GM10248 (cell line): ENCODE measurements at regions not wholly inside any gene's neighbourhood (a gene's known extent, or its start where the extent isn't known, plus 50 kb on each side); places are given as distances from the start of the nearest gene placed in this dataset.

Experiments used
- CTCF ChIA-PET: fragments of 300-600 bp; sonication (Branson Sonifier 250); formaldehyde crosslinking; extraction: SDS; loops from one replicate; lab custom pipeline; 2021; ENCODE audit warnings: antibody characterized with exemption; lab: Yijun Ruan, JAX
- POLR2A ChIA-PET: fragments of 350-650 bp; sonication (Branson Sonifier 250); formaldehyde crosslinking; extraction: SDS; loops from one replicate; lab custom pipeline; 2020; ENCODE audit warnings: antibody characterized with exemption; lab: Yijun Ruan, JAX
- DNase-seq: peaks from one replicate; pipeline ENCODE4 v3.0.0; 2012; ENCODE audit errors: extremely low spot score
- TF ChIP-seq, protein P1 (sequence below): IDR thresholded peaks from 2 replicates; pipeline ENCODE4 v1.5.1; 2012; ENCODE audit warnings: mild to moderate bottlenecking, low read depth; ENCODE audit errors: extremely low read depth, missing control alignments, control extremely low read depth

DNA sequence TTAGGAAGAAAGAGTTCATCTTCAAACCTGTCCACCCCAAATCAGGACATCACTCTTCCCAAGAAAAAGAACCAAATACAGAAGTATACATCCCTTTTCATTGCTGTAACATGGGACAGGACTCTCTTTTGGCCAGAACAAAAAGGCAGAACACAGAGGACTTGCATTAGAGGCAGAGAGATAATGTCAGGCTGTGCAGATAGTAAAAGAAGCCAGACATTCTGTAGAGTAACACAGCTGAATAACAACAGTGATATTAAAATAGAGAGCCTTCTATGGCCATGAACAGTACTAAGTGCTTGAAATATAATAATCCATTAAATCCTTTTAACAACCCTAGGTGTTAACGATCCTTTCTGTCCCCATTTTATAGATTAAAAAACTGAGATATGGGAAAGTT is 437.2 kb downstream of the NFIB start:
- ChIA-PET CTCF (no interaction called here), POLR2A (no interaction called here)
- TF ChIP-seq, protein P1, sequence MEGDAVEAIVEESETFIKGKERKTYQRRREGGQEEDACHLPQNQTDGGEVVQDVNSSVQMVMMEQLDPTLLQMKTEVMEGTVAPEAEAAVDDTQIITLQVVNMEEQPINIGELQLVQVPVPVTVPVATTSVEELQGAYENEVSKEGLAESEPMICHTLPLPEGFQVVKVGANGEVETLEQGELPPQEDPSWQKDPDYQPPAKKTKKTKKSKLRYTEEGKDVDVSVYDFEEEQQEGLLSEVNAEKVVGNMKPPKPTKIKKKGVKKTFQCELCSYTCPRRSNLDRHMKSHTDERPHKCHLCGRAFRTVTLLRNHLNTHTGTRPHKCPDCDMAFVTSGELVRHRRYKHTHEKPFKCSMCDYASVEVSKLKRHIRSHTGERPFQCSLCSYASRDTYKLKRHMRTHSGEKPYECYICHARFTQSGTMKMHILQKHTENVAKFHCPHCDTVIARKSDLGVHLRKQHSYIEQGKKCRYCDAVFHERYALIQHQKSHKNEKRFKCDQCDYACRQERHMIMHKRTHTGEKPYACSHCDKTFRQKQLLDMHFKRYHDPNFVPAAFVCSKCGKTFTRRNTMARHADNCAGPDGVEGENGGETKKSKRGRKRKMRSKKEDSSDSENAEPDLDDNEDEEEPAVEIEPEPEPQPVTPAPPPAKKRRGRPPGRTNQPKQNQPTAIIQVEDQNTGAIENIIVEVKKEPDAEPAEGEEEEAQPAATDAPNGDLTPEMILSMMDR, result no peak
- DNase-seq, result no peak

DNA sequence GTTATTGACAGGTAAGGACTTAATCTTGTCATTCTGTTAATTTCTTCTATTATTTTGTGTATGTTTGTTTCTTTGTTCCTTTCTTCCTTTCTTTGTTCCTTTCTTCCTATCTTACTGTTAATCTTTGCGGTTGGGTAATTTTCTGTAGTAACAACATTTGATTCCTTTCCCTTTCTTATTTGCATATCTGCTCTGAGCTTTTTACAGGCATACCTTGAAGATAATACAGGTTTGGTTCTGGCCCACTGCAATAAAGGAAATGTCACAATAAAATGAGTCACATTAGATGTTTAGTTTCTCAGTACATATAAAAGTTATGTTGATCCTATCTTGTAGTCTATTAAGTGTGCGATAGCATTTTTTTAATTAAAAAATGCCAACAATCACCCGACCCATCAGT is 440.7 kb downstream of the NFIB start:
- TF ChIP-seq, protein P1, result no peak
- POLR2A ChIA-PET, result no interaction called here
- CTCF ChIA-PET, result no interaction called here
- no peak for DNase-seq

DNA sequence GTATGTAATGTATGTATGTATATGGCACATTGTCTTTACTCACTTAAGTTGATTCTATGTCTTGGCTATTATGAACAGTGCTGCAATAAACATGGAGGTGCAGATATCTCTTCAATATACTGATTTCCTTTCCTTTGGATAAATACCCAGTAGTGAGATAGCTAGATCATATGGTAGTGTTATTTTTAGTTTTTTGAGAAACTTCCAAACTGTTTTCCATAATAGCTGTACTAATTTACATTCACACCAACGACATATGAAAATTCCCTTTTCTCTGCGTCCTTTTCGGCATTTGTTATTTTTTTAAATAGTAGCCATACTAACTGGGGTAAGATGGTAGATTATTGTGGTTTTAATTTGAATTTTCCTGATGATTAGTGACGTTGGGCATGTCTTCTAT is 445.6 kb downstream of the NFIB start:
- DNase-seq, result no peak
- TF ChIP-seq, protein P1, result no peak
- CTCF ChIA-PET, result interaction anchor here (1.5 kb wide), 1 partner anchor 19 kb away, joined by 5 read pairs; no protein-coding TSS in a partner anchor
- POLR2A ChIA-PET, result no interaction called here

DNA sequence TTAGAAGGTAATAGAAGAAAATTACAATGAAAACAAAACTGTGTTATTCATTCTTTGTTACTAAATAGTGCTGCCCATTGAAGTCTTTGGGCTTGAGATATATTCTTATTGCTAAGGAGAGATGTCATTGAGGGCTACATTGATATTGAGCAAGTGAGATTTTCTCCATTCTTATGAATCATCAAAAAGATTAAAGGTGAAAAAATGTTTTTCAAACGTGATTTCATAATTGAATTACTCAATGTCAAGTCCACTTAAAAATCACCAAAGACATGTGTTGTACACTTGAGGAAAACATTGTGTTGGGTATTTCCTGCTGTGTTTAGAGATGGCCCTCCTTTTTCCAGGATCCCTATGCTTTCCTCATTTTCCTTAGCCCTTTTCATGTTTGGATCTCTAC is 448.1 kb downstream of the NFIB start:
- no peak for DNase-seq
- ChIA-PET CTCF (no interaction called here), POLR2A (no interaction called here)
- TF ChIP-seq, protein P1, result no peak

DNA sequence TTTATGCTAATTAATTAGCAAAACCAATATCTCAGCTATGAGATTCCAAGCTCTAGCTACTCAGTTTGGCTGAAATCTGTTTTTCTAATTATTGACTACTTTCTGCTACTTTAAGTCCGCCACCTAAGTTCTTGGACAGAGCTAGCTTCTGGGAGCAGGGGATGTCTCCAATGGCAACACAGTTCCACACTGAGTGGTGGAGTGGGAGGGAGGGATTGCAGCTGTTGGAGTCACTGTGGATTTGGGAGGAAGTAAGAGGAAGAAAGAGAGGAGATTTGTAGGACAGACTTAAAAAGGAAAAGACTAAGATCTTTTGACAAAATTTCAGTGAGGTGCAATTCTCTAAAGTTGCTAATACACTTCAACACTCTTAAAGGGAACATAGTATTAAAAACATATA is 450.8 kb downstream of the NFIB start:
- no peak for DNase-seq
- ChIA-PET POLR2A (no interaction called here), CTCF (no interaction called here)
- TF ChIP-seq, protein P1, result no peak

DNA sequence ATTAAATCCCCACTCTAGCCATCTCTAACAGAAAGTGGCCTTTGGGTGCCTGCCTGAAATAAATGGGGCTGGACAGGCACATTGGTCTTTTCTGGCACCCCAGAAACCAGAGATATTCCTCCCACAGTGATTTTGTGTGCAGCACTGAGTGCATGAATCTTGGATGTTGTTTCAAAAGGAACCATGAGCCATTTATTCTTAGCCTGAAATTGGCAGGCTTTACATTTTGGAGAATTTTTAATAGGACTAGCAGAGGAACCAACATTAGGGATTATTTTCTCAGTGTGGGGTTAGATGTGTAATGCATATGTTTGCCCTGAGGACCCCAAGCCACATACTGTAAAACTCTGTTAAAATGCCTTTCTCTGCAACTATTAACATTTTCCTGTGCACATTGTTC is 451.3 kb downstream of the NFIB start:
- TF ChIP-seq, protein P1, result no peak
- CTCF ChIA-PET, result no interaction called here
- DNase-seq, result no peak
- POLR2A ChIA-PET, result no interaction called here

DNA sequence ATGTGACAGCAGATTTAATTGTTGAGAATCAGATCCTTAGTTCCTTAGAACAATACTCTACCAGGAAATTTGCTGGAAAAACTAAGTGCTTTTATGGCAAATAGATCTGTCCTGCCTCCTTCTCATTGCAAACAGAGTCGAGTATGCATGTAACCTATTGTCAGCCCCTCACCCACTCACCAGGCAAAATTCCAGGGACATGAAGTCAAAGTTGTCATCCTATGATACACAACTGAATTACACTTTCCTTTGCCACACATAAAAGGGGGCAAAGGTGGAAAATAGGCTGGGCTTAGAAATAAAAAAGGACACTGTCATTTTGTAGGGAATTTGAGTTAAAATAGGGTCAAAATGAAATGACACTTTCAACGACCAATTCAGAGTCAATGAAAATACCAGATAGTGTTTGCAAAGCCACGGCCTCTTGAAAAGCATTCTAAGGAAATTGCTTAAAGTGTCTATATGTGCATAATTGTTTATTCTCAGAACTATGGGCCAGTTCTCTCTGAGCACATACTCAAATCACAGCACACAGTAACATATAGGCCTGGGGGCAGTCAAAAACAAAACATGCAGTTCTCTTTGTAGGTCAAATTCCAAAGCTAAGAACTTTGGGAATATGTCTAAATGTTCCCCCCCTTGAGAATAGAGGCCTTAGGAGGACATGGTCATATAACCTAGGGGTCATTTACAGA is 452.8 kb downstream of the NFIB start:
- CTCF ChIA-PET, result no interaction called here

More for the DNA sequence above, 452.8 kb downstream of the NFIB start:
- POLR2A ChIA-PET, result no interaction called here
- TF ChIP-seq, protein P1, result no peak
- DNase-seq, result no peak
